HepG2 (cell line): ENCODE measurements at regions not wholly inside any gene's neighbourhood (a gene's known extent, or its start where the extent isn't known, plus 50 kb on each side); places are given as distances from the start of the nearest gene placed in this dataset.
A peak's percentile ranks its signal among the peaks of the same experiment; 100 is the strongest.

Source experiments
- ATAC-seq: fragments of 200-7000 bp; cut with Tn5 transposase; 3 replicates; pipeline ENCODE4 v1.9.1; 2020; ENCODE audit warnings: mild to moderate bottlenecking, moderate library complexity
- BruUV-seq: library from RNA; stranded (reverse); fragments of 400-500 nt; replicated peaks from 2 replicates; lab custom pipeline; 2021; lab: Mats Ljungman, UMichigan
- CTCF ChIA-PET: fragments of 300-600 bp; formaldehyde crosslinking; extraction: SDS; loops from one replicate; lab custom pipeline; 2021; ENCODE audit warnings: low total read pairs, inconsistent platforms, low intra/inter-chr PET ratio; lab: Yijun Ruan, JAX
- POLR2A ChIA-PET: fragments of 350-600 bp; sonication (Branson Sonifier 250); formaldehyde crosslinking; loops from one replicate; lab custom pipeline; 2020; ENCODE audit warnings: antibody characterized with exemption, inconsistent platforms; lab: Yijun Ruan, JAX
- DNase-seq: peaks from one replicate; pipeline ENCODE4 v3.0.0-alpha.2; 2015; ENCODE audit warnings: low spot score
- FAIRE-seq: peaks from 3 replicates; lab custom pipeline; 2011; peaks lifted over from hg19 to GRCh38; lab: Jason Lieb, UNC
- H2AFZ ChIP-seq: one replicate; pipeline ENCODE4 v1.6.1; 2011; ENCODE audit warnings: low read length, inconsistent platforms
- H3K27ac ChIP-seq: fragments of 300-600 bp; 3 replicates; pipeline ENCODE4 v1.8.0; 2011; ENCODE audit warnings: mixed run types, mild to moderate bottlenecking, mixed read lengths, low read length, inconsistent platforms; ENCODE audit not compliant: insufficient read depth; ENCODE audit errors: extremely low read length
- H3K27me3 ChIP-seq, 2 experiments: fragments of 200-600 bp in 1 of 2; 2 replicates in 1 of 2; 3 replicates in 1 of 2; pipeline versions ENCODE4 v1.6.0 to v1.8.0; 2011; ENCODE audit warnings: low read length in 2 of 2, mild to moderate bottlenecking in 2 of 2, moderate library complexity in 2 of 2, inconsistent platforms in 1 of 2; ENCODE audit not compliant: insufficient read depth in 2 of 2, control insufficient read depth in 1 of 2
- H3K36me3 ChIP-seq, 2 experiments: fragments of 200-600 bp in 1 of 2; replicated peaks in 1 of 2; 2 replicates in 1 of 2; 3 replicates in 1 of 2; pipeline versions ENCODE4 v1.5.1 to v1.8.0; 2011; ENCODE audit warnings: low read length in 2 of 2, inconsistent platforms in 1 of 2; ENCODE audit not compliant: insufficient read depth in 2 of 2, control insufficient read depth in 1 of 2
- H3K4me1 ChIP-seq: 2 replicates; pipeline ENCODE4 v1.5.1; 2012; ENCODE audit warnings: low read length, inconsistent platforms; ENCODE audit not compliant: insufficient read depth
- H3K4me2 ChIP-seq: 2 replicates; pipeline ENCODE4 v1.6.0; 2011; ENCODE audit warnings: low read depth, low read length, inconsistent platforms
- H3K4me3 ChIP-seq, 3 experiments: fragments of 200-600 bp in 1 of 3; sonication (generic), shearing (Covaris generic) in 1 of 3; replicated peaks in 1 of 3; 2 replicates each; pipeline ENCODE4 v1.5.1; 2011 to 2016; ENCODE audit warnings: low read length in 3 of 3, inconsistent platforms in 2 of 3, low read depth in 2 of 3, mild to moderate bottlenecking in 2 of 3, control low read depth in 1 of 3, mixed read lengths in 1 of 3; ENCODE audit not compliant: insufficient read depth in 1 of 3
- H3K79me2 ChIP-seq: one replicate; pipeline ENCODE4 v1.6.1; 2011; ENCODE audit warnings: low read length, inconsistent platforms; ENCODE audit not compliant: insufficient read depth
- H3K9ac ChIP-seq: 2 replicates; pipeline ENCODE4 v1.6.0; 2011; ENCODE audit warnings: mild to moderate bottlenecking, low read depth, low read length, inconsistent platforms; ENCODE audit not compliant: insufficient read depth
- H3K9me3 ChIP-seq: 2 replicates; pipeline ENCODE4 v1.5.1; 2012; ENCODE audit warnings: mild to moderate bottlenecking, low read length
- H4K20me1 ChIP-seq: 2 replicates; pipeline ENCODE4 v1.6.0; 2011; ENCODE audit warnings: inconsistent platforms, mild to moderate bottlenecking, low read length, moderate library complexity; ENCODE audit not compliant: insufficient read depth
- RAD51 ChIP-seq: fragments of 450-650 bp; IDR thresholded peaks from 2 replicates; pipeline ENCODE4 v1.6.1; 2016; ENCODE audit warnings: borderline replicate concordance
- STAG1 ChIP-seq: sonication (generic); formaldehyde crosslinking; IDR thresholded peaks from 2 replicates; pipeline ENCODE4 v1.4.0; 2020; ENCODE audit warnings: missing genetic modification reagents
- ZNF720 ChIP-seq: sonication (generic); formaldehyde crosslinking; IDR thresholded peaks from 2 replicates; pipeline ENCODE4 v1.4.0; 2020; ENCODE audit warnings: missing genetic modification reagents
- ZZZ3 ChIP-seq: sonication (generic); formaldehyde crosslinking; IDR thresholded peaks from 2 replicates; pipeline ENCODE4 v1.4.0; 2020; ENCODE audit warnings: missing genetic modification reagents, mild to moderate bottlenecking, borderline replicate concordance
- WGBS: methylation state at CpG from one replicate; pipeline ENCODE4 v1.1.6; 2017; ENCODE audit warnings: low lambda C conversion rate; 5-methylcytosine and 5-hydroxymethylcytosine counted together
- in situ Hi-C: cut with HindIII; loops from 2 replicates; pipeline ENCODE4 v1.10.0; 2017; ENCODE audit warnings: low pct_unique_long_range_greater_than_20kb; ENCODE audit not compliant: extremely low pct_ligation_motif_present
- intact Hi-C: fragments of 100-400 bp; cut with micrococcal nuclease; formaldehyde crosslinking; loops from one replicate; pipeline ENCODE4 v1.10.0; 2022; ENCODE audit not compliant: unreplicated experiment
- TF ChIP-seq, protein P1 (sequence below): sonication (generic); formaldehyde crosslinking; IDR thresholded peaks from 2 replicates; pipeline ENCODE4 v1.5.0; 2020; ENCODE audit warnings: mild to moderate bottlenecking, missing genetic modification reagents, moderate library complexity

DNA sequence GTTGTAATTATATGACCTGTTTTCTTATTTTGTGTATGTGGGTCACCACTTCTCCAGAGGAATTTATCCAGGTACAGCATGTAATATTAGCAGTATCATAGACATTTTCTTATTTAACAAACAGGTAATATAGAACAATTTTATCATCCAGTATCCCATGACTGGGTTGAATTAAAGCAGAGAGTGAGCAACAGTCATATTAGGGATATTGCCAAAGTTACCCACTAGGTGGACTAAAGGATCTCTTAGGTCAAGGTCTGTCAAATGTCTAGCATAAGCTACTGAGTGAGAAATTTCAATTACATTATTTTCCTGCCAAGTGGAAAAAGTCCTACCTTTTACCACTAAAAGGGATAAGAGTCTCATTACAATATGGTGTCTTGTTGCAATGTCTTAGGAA, 62.1 kb upstream of the TRIM9 start:
- no peak overlapping the region for H3K27ac ChIP-seq
- POLR2A ChIA-PET, result no interaction called here
- H2AFZ ChIP-seq, result no peak overlapping the region
- CTCF ChIA-PET, result interaction anchor here (1.2 kb wide), 1 partner anchor 63 kb away, joined by 4 read pairs; no protein-coding TSS in a partner anchor
- no peaks in the 10 kb centered on the region; a peak in 1 of 5 replicates for H3K27me3 ChIP-seq
- ATAC-seq, result peak; percentile 65
- no peak overlapping the region for H3K9ac ChIP-seq
- intact Hi-C loops (loop anchor here (5.0 kb wide), 2 partner anchors 65 to 625 kb away; no protein-coding TSS in a partner anchor), in situ Hi-C loops (no loop called here)
- no peaks in the 10 kb centered on the region for H3K4me1 ChIP-seq
- no TSS peak for BruUV-seq
- TF ChIP-seq ZNF720 (CRISPR knock-in tag) (no peak), RAD51 (no peak), STAG1 (CRISPR knock-in tag) (peak; percentile 43; the same call in 1 of the 2 replicates)
- TF ChIP-seq, protein P1, sequence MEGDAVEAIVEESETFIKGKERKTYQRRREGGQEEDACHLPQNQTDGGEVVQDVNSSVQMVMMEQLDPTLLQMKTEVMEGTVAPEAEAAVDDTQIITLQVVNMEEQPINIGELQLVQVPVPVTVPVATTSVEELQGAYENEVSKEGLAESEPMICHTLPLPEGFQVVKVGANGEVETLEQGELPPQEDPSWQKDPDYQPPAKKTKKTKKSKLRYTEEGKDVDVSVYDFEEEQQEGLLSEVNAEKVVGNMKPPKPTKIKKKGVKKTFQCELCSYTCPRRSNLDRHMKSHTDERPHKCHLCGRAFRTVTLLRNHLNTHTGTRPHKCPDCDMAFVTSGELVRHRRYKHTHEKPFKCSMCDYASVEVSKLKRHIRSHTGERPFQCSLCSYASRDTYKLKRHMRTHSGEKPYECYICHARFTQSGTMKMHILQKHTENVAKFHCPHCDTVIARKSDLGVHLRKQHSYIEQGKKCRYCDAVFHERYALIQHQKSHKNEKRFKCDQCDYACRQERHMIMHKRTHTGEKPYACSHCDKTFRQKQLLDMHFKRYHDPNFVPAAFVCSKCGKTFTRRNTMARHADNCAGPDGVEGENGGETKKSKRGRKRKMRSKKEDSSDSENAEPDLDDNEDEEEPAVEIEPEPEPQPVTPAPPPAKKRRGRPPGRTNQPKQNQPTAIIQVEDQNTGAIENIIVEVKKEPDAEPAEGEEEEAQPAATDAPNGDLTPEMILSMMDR (CRISPR knock-in tag), result peak; percentile 15; the same call in 1 of the 2 replicates
- peak; percentile 10 for DNase-seq
- H3K9me3 ChIP-seq, result no peaks in the 10 kb centered on the region
- no peaks in the 10 kb centered on the region for H3K79me2 ChIP-seq
- FAIRE-seq, result no peak
- H4K20me1 ChIP-seq, result no peaks in the 10 kb centered on the region
- no peaks in the 10 kb centered on the region for H3K36me3 ChIP-seq
- no peak overlapping the region for H3K4me3 ChIP-seq
- H3K4me2 ChIP-seq, result no peak overlapping the region

DNA sequence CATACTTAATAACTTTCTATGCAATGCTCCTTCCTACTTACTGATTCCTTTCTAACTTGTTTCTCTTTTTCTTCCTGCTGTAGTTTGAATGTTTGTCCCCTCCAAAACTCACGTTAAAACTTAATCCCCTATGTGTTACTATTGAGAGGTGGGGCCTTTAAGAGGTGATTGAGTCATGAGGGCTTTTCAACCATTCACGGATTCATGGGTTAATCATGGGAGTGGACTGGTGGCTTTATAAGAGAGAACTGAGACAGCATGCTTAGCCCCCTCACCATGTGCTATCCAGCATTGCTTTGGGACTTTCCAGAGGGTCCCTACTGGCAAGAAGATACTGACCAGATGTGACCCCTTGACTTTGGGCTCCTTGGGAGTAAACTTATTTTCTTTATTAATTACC, 66.0 kb upstream of the TRIM9 start:
- no peaks in the 10 kb centered on the region for H3K79me2 ChIP-seq
- H2AFZ ChIP-seq, result no peak overlapping the region
- POLR2A ChIA-PET, result no interaction called here
- intact Hi-C loops (no loop called here), in situ Hi-C loops (no loop called here)
- H3K4me1 ChIP-seq, result no peaks in the 10 kb centered on the region
- no peak overlapping the region for H3K27ac ChIP-seq
- no peak overlapping the region for H3K4me2 ChIP-seq
- CTCF ChIA-PET, result no interaction called here
- no peaks in the 10 kb centered on the region for H4K20me1 ChIP-seq
- H3K4me3 ChIP-seq, result no peak overlapping the region
- WGBS, result 2% methylated on average over 2 of the region's 2 CpGs
- FAIRE-seq (no peak), ATAC-seq (no peak), DNase-seq (no peak)
- H3K9me3 ChIP-seq, result no peaks in the 10 kb centered on the region
- no peaks in the 10 kb centered on the region for H3K36me3 ChIP-seq
- H3K27me3 ChIP-seq, result no peaks in the 10 kb centered on the region
- TF ChIP-seq ZZZ3 (CRISPR knock-in tag), result no peak
- TF ChIP-seq, all 625 proteins: peak for 0
- no peak overlapping the region for H3K9ac ChIP-seq
- BruUV-seq, result no TSS peak
